B cell (primary cell): ENCODE measurements at regions not wholly inside any gene's neighbourhood (a gene's known extent, or its start where the extent isn't known, plus 50 kb on each side); places are given as distances from the start of the nearest gene placed in this dataset.
A peak's percentile ranks its signal among the peaks of the same experiment; 100 is the strongest.

ENCODE experiments used
- ATAC-seq: fragments of 200-7000 bp; cut with Tn5 transposase; one replicate; pipeline ENCODE4 v1.10.0; 2021; ENCODE audit warnings: low read depth, mild to moderate bottlenecking, moderate number of reproducible peaks, moderate library complexity
- CTCF ChIA-PET: fragments of 350-600 bp; sonication (Branson Sonifier 250); formaldehyde crosslinking; loops from one replicate; lab custom pipeline; 2021; ENCODE audit warnings: antibody characterized with exemption, inconsistent platforms; lab: Charles Lee
- POLR2A ChIA-PET: fragments of 350-600 bp; sonication (Branson Sonifier 250); formaldehyde crosslinking; loops from one replicate; lab custom pipeline; 2021; ENCODE audit warnings: antibody characterized with exemption; lab: Charles Lee
- DNase-seq: peaks from one replicate; pipeline ENCODE4 v3.0.0; 2013
- H2AFZ ChIP-seq: 2 replicates; pipeline ENCODE4 v1.6.1; 2012; ENCODE audit warnings: mild to moderate bottlenecking, low read depth, low read length; ENCODE audit not compliant: insufficient read depth, poor library complexity, severe bottlenecking
- H3K27ac ChIP-seq, 2 donors: 1 replicate in 1 of 2; 2 replicates in 1 of 2; pipeline ENCODE4 v1.5.1; 2012 to 2013; ENCODE audit warnings: low read length in 2 of 2, mild to moderate bottlenecking in 2 of 2, moderate library complexity in 1 of 2
- H3K27me3 ChIP-seq, 4 experiments: fragments of 200-600 bp in 1 of 4; sonication (generic) in 1 of 4; replicated peaks in 1 of 4; 1 replicate in 2 of 4; 2 replicates in 2 of 4; pipeline versions ENCODE4 v1.6.1 to v1.7.0; 2013 to 2016; ENCODE audit warnings: low read length in 3 of 4, mild to moderate bottlenecking in 2 of 4, mixed read lengths in 1 of 4, moderate library complexity in 1 of 4; ENCODE audit not compliant: insufficient read depth in 4 of 4, control insufficient read depth in 3 of 4; ENCODE audit errors: control extremely low read depth in 1 of 4
- H3K36me3 ChIP-seq, 2 experiments: replicated peaks in 1 of 2; 1 replicate in 1 of 2; 2 replicates in 1 of 2; pipeline versions ENCODE4 v1.6.1 to v1.7.1; 2013; ENCODE audit warnings: low read length in 1 of 2; ENCODE audit not compliant: insufficient read depth in 2 of 2, control insufficient read depth in 1 of 2; ENCODE audit errors: control extremely low read depth in 1 of 2, extremely low read depth in 1 of 2
- H3K4me1 ChIP-seq, 2 donors: fragments of 200-600 bp in 1 of 2; sonication (generic) in 1 of 2; 1 replicate in 1 of 2; 2 replicates in 1 of 2; pipeline versions ENCODE4 v1.5.1 to v1.6.1; 2013 to 2017; ENCODE audit warnings: low read length in 2 of 2; ENCODE audit not compliant: control insufficient read depth in 2 of 2, insufficient read depth in 2 of 2
- H3K4me2 ChIP-seq: replicated peaks from 2 replicates; pipeline ENCODE3; 2012; ENCODE audit warnings: mild to moderate bottlenecking, low read depth, low read length; ENCODE audit not compliant: poor library complexity, severe bottlenecking
- H3K4me3 ChIP-seq, 5 experiments: fragments of 200-600 bp in 1 of 5; sonication (generic) in 1 of 5; 1 replicate in 3 of 5; 2 replicates in 2 of 5; pipeline versions ENCODE4 v1.5.1 to v1.7.0; 2011 to 2016; ENCODE audit warnings: low read length in 4 of 5, mild to moderate bottlenecking in 4 of 5, low read depth in 2 of 5, control low read depth in 1 of 5, moderate library complexity in 1 of 5; ENCODE audit not compliant: insufficient read depth in 1 of 5; ENCODE audit errors: control extremely low read depth in 1 of 5, extremely low read depth in 1 of 5
- H3K79me2 ChIP-seq: fragments of 200-600 bp; sonication (generic); one replicate; pipeline ENCODE4 v1.6.0; 2016; ENCODE audit warnings: low read length; ENCODE audit not compliant: control insufficient read depth, insufficient read depth
- H3K9ac ChIP-seq: fragments of 200-600 bp; sonication (generic); 2 replicates; pipeline ENCODE4 v1.6.1; 2017; ENCODE audit warnings: mild to moderate bottlenecking, low read length, moderate library complexity
- H3K9me3 ChIP-seq, 3 donors: one replicate each; pipeline versions ENCODE4 v1.6.1 to v1.7.1; 2013; ENCODE audit warnings: low read length in 2 of 3; ENCODE audit not compliant: control insufficient read depth in 2 of 3, insufficient read depth in 1 of 3; ENCODE audit errors: control extremely low read depth in 1 of 3
- H4K20me1 ChIP-seq: 2 replicates; pipeline ENCODE4 v1.6.0; 2012; ENCODE audit warnings: mild to moderate bottlenecking, low read length; ENCODE audit not compliant: insufficient read depth, control insufficient read depth, poor library complexity, severe bottlenecking
- H3K27ac Mint-ChIP-seq: one replicate; pipeline ENCODE4 v1.8.0; 2021; ENCODE audit warnings: mixed read lengths
- H3K27me3 Mint-ChIP-seq: one replicate; pipeline ENCODE4 v1.8.0; 2021; ENCODE audit warnings: mixed read lengths
- H3K4me1 Mint-ChIP-seq: one replicate; pipeline ENCODE4 v1.8.0; 2021; ENCODE audit warnings: mixed read lengths
- H3K4me3 Mint-ChIP-seq: one replicate; pipeline ENCODE4 v1.8.0; 2021; ENCODE audit warnings: mixed read lengths
- H3K9me3 Mint-ChIP-seq: one replicate; pipeline ENCODE4 v1.8.0; 2022; ENCODE audit warnings: mixed read lengths; ENCODE audit not compliant: insufficient read depth
- EZH2 ChIP-seq: IDR thresholded peaks from 2 replicates; pipeline ENCODE4 v1.6.1; 2012; ENCODE audit warnings: borderline replicate concordance, low read depth, mild to moderate bottlenecking, moderate library complexity, low read length; ENCODE audit not compliant: insufficient read depth, poor library complexity, severe bottlenecking
- WGBS: methylation state at CpG from one replicate; pipeline ENCODE4 v1.1.5; 2013; ENCODE audit warnings: missing lambda C conversion rate; ENCODE audit not compliant: insufficient coverage; 5-methylcytosine and 5-hydroxymethylcytosine counted together
- intact Hi-C: fragments of 100-400 bp; cut with micrococcal nuclease; formaldehyde crosslinking; loops from one replicate; pipeline ENCODE4 v1.10.0; 2022
- TF ChIP-seq, protein P1 (sequence below): fragments of 200-600 bp; IDR thresholded peaks from one replicate; pipeline ENCODE4 v1.8.0; 2022; ENCODE audit warnings: antibody characterized with exemption, mild to moderate bottlenecking

DNA sequence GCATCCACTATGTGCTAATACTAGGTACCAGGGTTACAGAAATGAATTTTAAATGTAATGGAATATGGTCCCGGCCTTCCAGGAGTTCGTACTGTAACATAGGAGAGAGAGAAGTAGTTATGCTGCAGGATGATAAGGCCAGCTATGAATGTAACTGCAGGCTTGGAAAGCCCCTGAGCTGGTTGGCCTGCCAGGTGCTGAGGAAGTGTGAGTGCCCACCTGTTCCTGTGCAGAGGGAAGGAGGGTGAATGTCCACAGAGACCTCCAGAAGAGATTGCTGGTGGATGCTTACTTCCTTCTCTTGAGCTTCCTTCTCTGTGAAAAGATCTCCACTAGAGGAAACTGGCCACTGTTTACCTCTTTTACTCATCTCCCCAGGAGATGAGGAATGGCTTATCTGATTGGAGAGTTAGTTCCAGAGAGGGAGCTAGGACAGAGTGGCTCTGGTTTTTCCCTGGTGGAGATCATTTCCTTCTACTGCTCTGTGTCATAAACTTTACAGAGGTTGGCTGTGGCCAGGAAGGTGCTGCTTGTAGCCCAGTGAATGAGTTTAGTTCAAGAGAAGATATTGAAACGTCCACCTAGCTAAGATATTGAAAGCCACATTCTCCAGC is 114.0 kb upstream of the LNX1 start:
- Mint-ChIP-seq H3K27me3 (no peaks in the 10 kb centered on the region), H3K27ac (peak overlapping the region; percentile 70), H3K9me3 (no peaks in the 10 kb centered on the region), H3K4me3 (peak overlapping the region; percentile 38), H3K4me1 (peaks cover 63% of the 10 kb centered on the region)
- DNase-seq (peak; percentile 55), ATAC-seq (peak; percentile 42)
- peak overlapping the region; percentile 32 for H3K4me2 ChIP-seq
- H3K27me3 ChIP-seq, result no peaks in the 10 kb centered on the region
- H3K27ac ChIP-seq, result peak overlapping the region in 1 of 2 donors; percentile 25
- H3K9me3 ChIP-seq, result peaks cover 0 to 3% (median 0%) of the 10 kb centered on the region in 3 donors
- no peak overlapping the region for H3K4me3 ChIP-seq
- no peak overlapping the region for H3K9ac ChIP-seq
- WGBS, result 80% methylated on average over 2 of the region's 3 CpGs
- no peaks in the 10 kb centered on the region for H3K36me3 ChIP-seq
- ChIA-PET POLR2A (no interaction called here), CTCF (interaction anchor here (1.0 to 3.3 kb wide), 18 partner anchors 8 to 528 kb away, joined by 3 to 33 read pairs (median 6); no protein-coding TSS in a partner anchor)
- peaks cover 43 to 48% of the 10 kb centered on the region in 2 donors for H3K4me1 ChIP-seq
- H4K20me1 ChIP-seq, result no peaks in the 10 kb centered on the region
- intact Hi-C loops, result loop anchor here (5.0 kb wide), 1 partner anchor 527 kb away; no protein-coding TSS in a partner anchor
- TF ChIP-seq, protein P1, sequence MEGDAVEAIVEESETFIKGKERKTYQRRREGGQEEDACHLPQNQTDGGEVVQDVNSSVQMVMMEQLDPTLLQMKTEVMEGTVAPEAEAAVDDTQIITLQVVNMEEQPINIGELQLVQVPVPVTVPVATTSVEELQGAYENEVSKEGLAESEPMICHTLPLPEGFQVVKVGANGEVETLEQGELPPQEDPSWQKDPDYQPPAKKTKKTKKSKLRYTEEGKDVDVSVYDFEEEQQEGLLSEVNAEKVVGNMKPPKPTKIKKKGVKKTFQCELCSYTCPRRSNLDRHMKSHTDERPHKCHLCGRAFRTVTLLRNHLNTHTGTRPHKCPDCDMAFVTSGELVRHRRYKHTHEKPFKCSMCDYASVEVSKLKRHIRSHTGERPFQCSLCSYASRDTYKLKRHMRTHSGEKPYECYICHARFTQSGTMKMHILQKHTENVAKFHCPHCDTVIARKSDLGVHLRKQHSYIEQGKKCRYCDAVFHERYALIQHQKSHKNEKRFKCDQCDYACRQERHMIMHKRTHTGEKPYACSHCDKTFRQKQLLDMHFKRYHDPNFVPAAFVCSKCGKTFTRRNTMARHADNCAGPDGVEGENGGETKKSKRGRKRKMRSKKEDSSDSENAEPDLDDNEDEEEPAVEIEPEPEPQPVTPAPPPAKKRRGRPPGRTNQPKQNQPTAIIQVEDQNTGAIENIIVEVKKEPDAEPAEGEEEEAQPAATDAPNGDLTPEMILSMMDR, result no peak
- TF ChIP-seq EZH2, result no peak
- no peaks in the 10 kb centered on the region for H3K79me2 ChIP-seq
- no peak overlapping the region for H2AFZ ChIP-seq

DNA sequence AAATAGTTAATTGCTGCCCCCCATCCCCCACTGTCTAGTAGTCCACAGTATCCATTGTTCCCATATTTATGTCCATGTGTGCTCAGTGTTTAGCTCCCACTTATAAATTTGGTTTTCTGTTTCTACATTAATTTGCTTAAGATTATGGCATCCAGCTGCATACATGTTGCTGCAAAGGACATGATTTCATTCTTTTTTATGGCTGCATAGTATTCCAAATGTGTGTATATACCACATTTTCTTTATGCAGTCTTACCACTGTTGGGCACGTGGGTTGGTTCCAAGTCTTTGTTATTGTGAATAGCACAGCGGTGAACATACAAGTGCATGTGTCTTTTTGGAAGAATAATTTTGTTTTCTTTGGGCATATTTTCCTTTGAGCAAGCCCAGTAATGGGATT is 113.0 kb upstream of the LNX1 start:
- DNase-seq (no peak), ATAC-seq (no peak)
- H3K9me3 Mint-ChIP-seq, result no peaks in the 10 kb centered on the region
- H3K79me2 ChIP-seq, result no peaks in the 10 kb centered on the region
- no peaks in the 10 kb centered on the region for H4K20me1 ChIP-seq
- no peak overlapping the region for H3K4me3 ChIP-seq
- H3K27me3 ChIP-seq, result no peaks in the 10 kb centered on the region
- peaks cover 43 to 48% of the 10 kb centered on the region in 2 donors for H3K4me1 ChIP-seq
- no peak overlapping the region for H3K9ac ChIP-seq
- no peak overlapping the region for H3K27ac ChIP-seq
- no peaks in the 10 kb centered on the region for H3K27me3 Mint-ChIP-seq
- peaks cover 63% of the 10 kb centered on the region for H3K4me1 Mint-ChIP-seq
- H3K9me3 ChIP-seq, result peaks cover 0 to 7% (median 0%) of the 10 kb centered on the region in 3 donors
- H3K4me3 Mint-ChIP-seq, result peak overlapping the region; percentile 17
- peak overlapping the region; percentile 3 for H3K27ac Mint-ChIP-seq
- ChIA-PET POLR2A (no interaction called here), CTCF (interaction anchor here (1.7 to 3.3 kb wide), 2 partner anchors 9 to 44 kb away, joined by 3 to 29 read pairs; no protein-coding TSS in a partner anchor)
- no peak overlapping the region for H2AFZ ChIP-seq
- intact Hi-C loops, result loop anchor here (5.0 kb wide), 1 partner anchor 203 kb away; no protein-coding TSS in a partner anchor
- no CpG with 5 or more reads among the region's 2 CpGs for WGBS
- peak overlapping the region; percentile 32 for H3K4me2 ChIP-seq
- no peaks in the 10 kb centered on the region for H3K36me3 ChIP-seq
- TF ChIP-seq EZH2, result no peak
- TF ChIP-seq, protein P1, result no peak
